Mesothelial cell of epicardium (in vitro differentiated cells): ENCODE measurements at regions not wholly inside any gene's neighbourhood (a gene's known extent, or its start where the extent isn't known, plus 50 kb on each side); places are given as distances from the start of the nearest gene placed in this dataset.

Experiments used
- DNase-seq, 2 experiments: peaks; one replicate each; pipeline ENCODE4 v3.0.0; 2021; ENCODE audit warnings: low spot score in 2 of 2; ENCODE audit not compliant: unreplicated experiment in 2 of 2
- H3K27ac Mint-ChIP-seq: 2 replicates; pipeline ENCODE4 v1.8.0; 2021; ENCODE audit warnings: mixed read lengths
- H3K27me3 Mint-ChIP-seq: 2 replicates; pipeline ENCODE4 v1.8.0; 2021; ENCODE audit warnings: low read depth, mixed read lengths
- H3K36me3 Mint-ChIP-seq: 2 replicates; pipeline ENCODE4 v1.8.0; 2021; ENCODE audit warnings: mixed read lengths
- H3K4me1 Mint-ChIP-seq: 2 replicates; pipeline ENCODE4 v1.8.0; 2021; ENCODE audit warnings: mixed read lengths
- H3K4me3 Mint-ChIP-seq: 2 replicates; pipeline ENCODE4 v1.8.0; 2021; ENCODE audit warnings: mild to moderate bottlenecking, moderate library complexity, mixed read lengths
- H3K9me3 Mint-ChIP-seq: 2 replicates; pipeline ENCODE4 v1.8.0; 2021; ENCODE audit warnings: mixed read lengths
- CTCF ChIP-seq: fragments of 200-600 bp; sonication (generic); IDR thresholded peaks from one replicate; pipeline ENCODE4 v1.5.0; 2021; ENCODE audit warnings: antibody characterized with exemption; ENCODE audit not compliant: unreplicated experiment

GRCh38 chr14:104522926-104523545, 56.5 kb upstream of the C14orf180 start:
- Mint-ChIP-seq H3K9me3 (peaks cover 31% of the 10 kb centered on the region), H3K4me3 (no peak overlapping the region), H3K27ac (no peak overlapping the region), H3K36me3 (no peaks in the 10 kb centered on the region), H3K27me3 (peaks cover 21% of the 10 kb centered on the region), H3K4me1 (no peaks in the 10 kb centered on the region)
- TF ChIP-seq CTCF: no peak
- peak in 1 of 2 experiments; percentile 17 for DNase-seq

GRCh38 chr14:104523546-104523935, 56.0 kb upstream of the C14orf180 start:
- no peak overlapping the region for H3K4me3 Mint-ChIP-seq
- H3K27ac Mint-ChIP-seq: no peak overlapping the region
- no peaks in the 10 kb centered on the region for H3K4me1 Mint-ChIP-seq
- TF ChIP-seq CTCF: no peak
- peak in 1 of 2 experiments; percentile 20 for DNase-seq
- peaks cover 21% of the 10 kb centered on the region for H3K27me3 Mint-ChIP-seq
- peaks cover 36% of the 10 kb centered on the region for H3K9me3 Mint-ChIP-seq
- H3K36me3 Mint-ChIP-seq: no peaks in the 10 kb centered on the region

GRCh38 chr14:104524726-104525125, 54.8 kb upstream of the C14orf180 start:
- peaks cover 36% of the 10 kb centered on the region for H3K9me3 Mint-ChIP-seq
- no peaks in the 10 kb centered on the region for H3K36me3 Mint-ChIP-seq
- no peak overlapping the region for H3K27ac Mint-ChIP-seq
- peak in 1 of 2 experiments; percentile 9 for DNase-seq
- no peak for TF ChIP-seq CTCF
- H3K27me3 Mint-ChIP-seq: peaks cover 13% of the 10 kb centered on the region
- H3K4me1 Mint-ChIP-seq: no peaks in the 10 kb centered on the region
- no peak overlapping the region for H3K4me3 Mint-ChIP-seq

- no peak overlapping the region for H3K4me3 Mint-ChIP-seq
- H3K27ac Mint-ChIP-seq: no peak overlapping the region
- no peak for DNase-seq
- no peaks in the 10 kb centered on the region for H3K4me1 Mint-ChIP-seq
- TF ChIP-seq CTCF: no peak
- H3K36me3 Mint-ChIP-seq: no peaks in the 10 kb centered on the region
- H3K9me3 Mint-ChIP-seq: peaks cover 36% of the 10 kb centered on the region
- peaks cover 5% of the 10 kb centered on the region for H3K27me3 Mint-ChIP-seq
Observed at GRCh38 chr14:104526723-104527645, 52.6 kb upstream of the C14orf180 start.

- no peak overlapping the region for H3K4me3 Mint-ChIP-seq
- no peak overlapping the region for H3K27ac Mint-ChIP-seq
- H3K27me3 Mint-ChIP-seq: peaks cover 9% of the 10 kb centered on the region
- no peak for TF ChIP-seq CTCF
- H3K9me3 Mint-ChIP-seq: peaks cover 36% of the 10 kb centered on the region
- no peaks in the 10 kb centered on the region for H3K4me1 Mint-ChIP-seq
- H3K36me3 Mint-ChIP-seq: no peaks in the 10 kb centered on the region
- DNase-seq: no peak
Observed at GRCh38 chr14:104527857-104528459, 51.6 kb upstream of the C14orf180 start.
